ENCODE measurements at regions not wholly inside any gene's neighbourhood (a gene's known extent, or its start where the extent isn't known, plus 50 kb on each side); places are given as distances from the start of the nearest gene placed in this dataset.
A peak's percentile ranks its signal among the peaks of the same experiment; 100 is the strongest.

DNA sequence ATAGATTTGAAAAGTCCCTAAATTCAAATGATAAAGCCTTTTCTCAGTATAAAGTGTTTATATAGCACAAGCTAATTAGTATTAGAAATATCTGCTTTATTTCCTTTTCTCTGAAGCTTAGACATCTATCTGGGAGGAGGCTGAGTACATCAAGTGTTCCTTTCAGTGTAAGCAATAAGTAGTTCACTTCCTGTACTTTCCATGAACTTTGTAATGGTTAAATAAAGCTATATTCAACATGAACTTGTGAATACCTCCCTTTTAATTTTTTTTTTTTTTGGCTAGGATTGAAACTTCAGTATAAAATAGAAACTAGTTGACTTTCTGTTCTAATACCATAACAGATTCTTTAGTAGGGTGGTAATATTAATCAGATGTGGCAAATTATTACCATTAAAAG lies 190.9 kb downstream of the CENPW start:
- no peak for DNase-seq

DNA sequence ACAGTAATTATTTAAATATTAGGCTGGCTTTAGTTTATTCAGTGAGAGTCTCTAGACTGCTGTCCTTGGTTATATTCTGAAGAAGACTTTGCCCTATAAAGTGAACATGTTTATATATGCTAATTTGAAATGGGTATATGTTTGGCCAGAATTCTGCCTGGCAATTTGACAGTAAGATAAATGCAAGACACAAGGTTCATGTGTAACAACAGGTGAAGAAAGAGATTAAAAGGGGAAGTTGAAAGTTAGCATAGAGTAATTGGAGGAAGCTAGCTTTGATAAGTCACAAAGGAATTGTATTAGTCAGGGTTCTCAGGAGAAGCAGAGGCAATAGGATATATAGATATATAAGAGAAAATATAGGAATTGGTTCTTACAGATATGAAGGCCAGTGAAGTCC lies 191.4 kb downstream of the CENPW start:
- no peak for DNase-seq

- DNase-seq, result peak; percentile 21
These were observed 191.9 kb downstream of the CENPW start for GRCh38 chr6:126531840-126532239.

- DNase-seq, result no peak
These were observed 194.5 kb downstream of the CENPW start for GRCh38 chr6:126534401-126534800.

DNA sequence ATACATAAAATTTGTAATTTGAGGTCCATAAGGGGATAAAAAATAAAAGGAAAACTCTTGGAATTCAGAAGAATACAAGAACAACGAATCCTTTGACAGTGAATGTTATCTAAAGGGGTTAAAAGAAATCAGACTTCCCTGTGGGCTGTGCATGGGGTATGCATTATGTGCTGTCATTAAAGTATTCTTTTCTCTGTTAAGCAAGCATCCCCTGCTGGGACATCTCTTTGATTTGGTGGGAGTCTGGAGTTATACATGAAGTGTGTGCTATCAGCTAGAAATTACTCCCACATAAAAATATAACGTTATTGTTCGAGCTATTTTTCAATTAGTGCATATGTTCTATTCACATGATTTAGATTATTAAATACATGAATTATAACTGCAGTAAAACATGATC lies 195.2 kb downstream of the CENPW start:
- no peak for DNase-seq

DNA sequence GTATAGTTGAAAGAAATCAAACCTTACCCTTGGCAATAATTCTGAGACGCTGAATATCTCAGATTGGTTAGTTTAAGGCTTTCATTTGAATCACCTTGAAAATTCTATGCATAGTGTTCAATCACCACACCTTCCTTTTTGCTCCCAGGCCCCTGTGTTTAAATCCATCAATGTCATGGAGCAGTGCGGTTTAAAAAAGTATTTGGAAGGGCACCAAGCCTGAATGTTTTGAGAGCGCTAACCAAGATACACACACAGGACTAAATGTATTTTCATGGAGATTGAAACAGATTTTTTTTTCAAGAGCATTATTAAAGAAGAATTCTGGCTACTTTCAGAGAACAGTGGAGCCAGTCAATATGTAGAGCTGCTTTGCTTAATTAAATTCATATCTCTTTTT lies 195.7 kb downstream of the CENPW start:
- no peak for DNase-seq

DNA sequence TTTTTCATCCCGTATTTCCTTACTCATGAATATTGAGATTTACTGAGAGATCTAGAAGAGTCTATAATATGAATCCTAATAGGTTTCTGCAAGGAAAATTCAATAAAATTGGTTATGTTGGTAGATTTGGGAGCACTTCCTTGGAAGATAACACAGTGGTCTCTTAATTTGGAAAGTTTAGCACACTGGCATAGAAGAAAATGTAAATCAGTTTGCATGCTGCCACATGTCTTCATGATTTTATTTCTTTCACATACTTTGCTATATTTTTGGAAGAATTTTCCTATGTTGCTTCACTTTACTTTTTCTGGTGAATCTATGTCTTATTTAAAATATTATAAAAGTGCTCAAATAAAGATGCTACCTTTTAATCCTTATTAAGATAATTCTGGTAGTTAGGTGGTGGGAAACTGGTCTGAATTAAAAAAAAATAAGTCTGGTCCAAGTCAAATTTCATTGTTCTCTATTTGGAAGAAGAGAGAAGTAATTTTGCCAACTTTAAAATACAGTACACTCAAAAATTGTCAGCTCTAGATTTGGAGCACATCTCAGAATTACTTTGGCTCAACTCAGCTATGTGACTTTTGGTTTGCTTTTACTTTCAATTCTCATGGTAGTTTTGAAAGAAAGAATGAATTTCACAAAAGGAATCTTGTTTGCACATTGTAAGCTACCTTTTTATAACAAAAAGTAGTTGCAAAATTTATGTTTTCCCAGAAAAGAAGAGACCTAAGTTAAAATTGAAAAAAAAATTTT lies 197.3 kb downstream of the CENPW start:
- no peak for DNase-seq

DNA sequence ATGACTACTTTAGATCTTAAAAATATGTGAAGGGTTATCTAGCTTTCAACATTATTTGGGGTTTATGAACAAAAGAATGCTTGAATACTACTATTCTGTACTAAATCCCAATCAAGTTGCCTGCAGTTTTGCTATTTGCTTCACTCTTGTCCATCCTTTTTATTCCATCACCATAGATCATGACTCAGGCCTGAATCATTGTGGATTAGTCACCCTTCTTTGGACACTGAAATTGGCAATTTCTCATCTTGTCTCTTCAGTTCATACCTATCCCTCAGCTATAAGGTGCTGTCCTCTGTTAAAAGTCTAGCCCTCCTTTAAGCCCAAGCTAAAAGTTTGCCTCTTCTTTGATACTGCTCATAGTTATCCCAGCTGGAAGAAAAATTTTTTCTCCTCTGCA lies 199.1 kb downstream of the CENPW start:
- DNase-seq, result no peak

- no peak for DNase-seq
These were observed 200.2 kb downstream of the CENPW start for GRCh38 chr6:126540161-126540560.

- DNase-seq, result no peak
These were observed 202.0 kb downstream of the CENPW start for GRCh38 chr6:126541806-126542491.

DNA sequence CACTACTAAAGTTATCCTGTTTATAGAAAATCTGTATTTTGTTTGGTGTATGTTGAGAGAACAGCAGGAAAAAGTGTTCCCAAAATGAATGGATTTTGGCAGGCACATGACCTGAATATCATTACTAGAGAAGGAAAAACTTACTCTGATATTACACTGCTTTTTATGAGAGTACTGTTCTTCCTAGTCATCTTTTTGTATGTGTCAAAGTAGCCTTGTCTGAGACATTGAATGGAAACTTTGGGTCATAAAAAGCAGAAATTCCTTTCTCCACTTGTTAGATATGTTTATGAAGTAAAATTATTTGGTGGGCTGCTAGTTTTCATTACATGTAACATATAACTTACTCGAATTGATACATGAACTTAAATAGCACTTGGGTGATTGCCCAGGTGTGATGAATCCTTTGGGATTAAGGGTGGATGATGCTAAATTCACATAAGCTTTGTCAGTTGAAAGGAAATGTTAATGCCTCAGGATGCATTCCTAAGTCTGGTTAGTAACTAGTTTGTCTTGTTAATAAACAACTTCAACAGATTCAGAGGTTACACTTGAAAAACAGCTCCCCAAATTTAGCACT lies 206.7 kb downstream of the CENPW start:
- no peak for DNase-seq

DNA sequence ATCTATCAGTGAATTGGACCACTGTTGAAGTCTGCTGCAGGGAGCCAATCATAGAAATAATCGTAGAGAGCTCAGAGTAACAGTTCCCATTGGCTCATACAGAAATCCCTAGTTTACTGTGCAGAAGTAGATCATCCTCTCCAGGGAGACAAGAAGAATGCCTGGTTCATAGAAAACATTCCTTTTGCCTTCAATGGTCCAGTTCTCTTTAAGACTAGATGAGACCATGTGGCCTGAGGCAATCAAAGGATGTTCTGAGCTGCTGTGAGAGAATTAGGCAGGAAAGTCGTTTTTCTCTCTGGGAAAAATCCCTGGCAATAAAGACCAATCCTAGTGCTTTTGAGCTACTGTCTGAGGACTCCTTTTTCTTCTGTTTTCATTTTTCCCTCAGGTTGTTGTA lies 208.4 kb downstream of the CENPW start:
- DNase-seq, result no peak

GRCh38 chr6:126550323-126550722 lies 210.4 kb downstream of the CENPW start:
- no peak for DNase-seq

DNA sequence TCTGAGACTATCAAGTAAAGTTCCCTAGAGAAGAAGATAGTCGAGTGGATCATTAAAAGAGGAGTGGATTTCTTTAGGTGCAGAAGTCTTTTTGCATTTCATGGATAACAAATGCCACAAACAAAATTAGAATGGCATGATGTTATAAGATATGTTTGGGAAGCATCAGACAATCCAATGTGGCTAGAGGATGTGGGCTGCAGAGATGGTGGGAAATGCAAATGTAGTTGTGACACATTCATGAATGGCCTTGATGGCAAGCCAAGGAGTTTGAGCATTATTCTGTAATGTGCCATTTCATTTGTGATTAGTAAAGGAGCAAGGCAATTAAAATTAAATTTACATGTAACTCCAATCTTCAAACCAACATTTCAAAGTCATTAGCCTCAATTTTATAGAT lies 211.9 kb downstream of the CENPW start:
- no peak for DNase-seq

DNA sequence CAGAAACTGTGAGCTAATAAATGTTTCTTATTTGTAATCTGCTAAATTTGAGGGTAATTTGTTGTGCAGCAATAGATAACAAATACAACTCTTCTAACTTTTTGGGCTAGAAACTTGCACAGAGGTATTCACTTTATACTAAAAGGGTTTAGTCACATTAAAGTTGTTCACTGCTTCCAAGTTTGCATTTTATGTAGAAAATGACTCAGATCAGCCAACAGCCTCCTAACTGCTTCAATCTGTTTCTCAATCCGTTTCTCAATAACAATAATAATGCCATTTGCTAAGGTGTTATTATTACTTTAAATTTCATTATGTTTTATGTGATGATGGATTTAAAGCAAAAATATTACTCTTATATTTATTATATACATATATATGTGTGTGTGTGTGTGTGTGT lies 213.9 kb downstream of the CENPW start:
- no peak for DNase-seq

- no peak for DNase-seq
These were observed 230.6 kb downstream of the CENPW start for GRCh38 chr6:126570507-126570906.

- DNase-seq, result no peak
These were observed 234.4 kb downstream of the CENPW start for GRCh38 chr6:126574301-126574700.

DNA sequence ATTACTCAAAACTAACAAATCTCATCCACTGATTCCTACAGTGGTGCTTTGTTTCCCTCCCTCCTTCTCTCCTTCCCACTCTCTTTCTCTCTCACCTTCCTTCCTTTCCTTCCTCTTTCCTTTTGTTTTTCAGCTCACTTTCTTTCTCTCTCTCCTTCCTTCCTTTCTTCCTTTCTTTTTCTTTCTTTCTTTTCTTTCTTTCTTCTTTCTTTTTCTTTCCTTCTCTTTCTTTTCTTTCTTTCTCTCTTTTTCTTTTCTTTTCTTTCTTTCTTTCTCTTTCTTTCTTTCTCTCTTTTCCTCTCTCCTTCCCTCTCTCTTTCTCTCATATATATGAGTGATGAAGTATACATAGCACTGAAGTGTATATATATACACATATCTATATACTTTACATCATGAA lies 241.4 kb downstream of the CENPW start:
- no peak for DNase-seq

- DNase-seq, result no peak
These were observed 260.5 kb downstream of the CENPW start for GRCh38 chr6:126600258-126600916.

DNA sequence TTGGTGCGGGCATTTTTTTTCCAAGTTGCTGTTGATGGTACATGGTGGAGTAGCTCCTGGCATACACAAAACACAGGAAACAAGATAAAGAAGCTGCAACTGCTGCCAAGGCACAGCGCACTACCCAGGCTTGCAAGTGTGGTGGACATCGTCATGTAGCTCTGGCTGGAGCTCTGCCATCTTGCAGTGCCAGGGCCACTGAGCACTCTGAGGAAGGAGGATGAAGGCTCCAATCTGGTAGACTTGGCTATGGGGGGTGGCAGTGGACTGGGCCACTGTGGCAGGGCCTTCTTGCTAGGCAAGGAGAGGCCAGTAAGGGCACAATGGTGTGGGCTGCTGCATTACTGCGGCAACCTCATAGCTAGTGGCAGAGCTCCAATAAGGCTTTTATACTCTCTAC lies 263.5 kb downstream of the CENPW start:
- DNase-seq, result no peak

DNA sequence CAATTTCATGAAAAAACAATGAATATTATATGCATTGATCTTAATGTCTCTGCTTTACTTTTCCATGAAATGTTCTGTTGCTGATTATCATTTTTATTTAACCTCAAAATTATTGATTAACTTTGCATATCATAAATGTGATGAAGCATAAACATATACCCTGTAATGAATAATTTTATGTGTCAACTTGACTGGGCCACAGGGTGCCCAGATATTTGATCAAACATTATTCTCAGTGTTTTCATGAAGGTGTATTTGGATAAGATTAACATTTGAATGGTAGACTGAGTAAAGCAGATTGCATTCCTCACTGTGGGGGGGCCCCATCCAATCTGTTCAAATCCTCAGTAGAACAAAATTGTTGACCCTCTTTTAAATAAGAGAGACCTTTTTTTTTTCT lies 265.2 kb downstream of the CENPW start:
- DNase-seq, result no peak

DNA sequence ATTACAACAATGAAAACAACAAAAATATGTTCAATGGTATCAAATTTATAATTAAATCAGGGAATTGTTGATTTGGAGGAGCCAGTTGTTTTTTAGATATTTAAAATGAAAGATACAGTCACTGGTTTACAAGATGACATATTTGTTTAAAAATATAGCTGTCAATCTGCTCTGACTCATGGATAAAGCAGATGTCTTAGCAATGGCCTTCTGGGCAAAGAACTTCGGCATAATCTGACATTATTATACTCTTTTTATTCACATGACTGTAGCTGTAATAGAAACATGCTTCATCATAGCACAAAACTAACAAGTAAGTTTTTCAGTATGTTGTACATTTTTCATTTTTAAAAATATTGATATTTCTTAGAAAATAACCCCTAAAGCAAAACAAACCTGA lies 267.4 kb downstream of the CENPW start:
- no peak for DNase-seq

DNA sequence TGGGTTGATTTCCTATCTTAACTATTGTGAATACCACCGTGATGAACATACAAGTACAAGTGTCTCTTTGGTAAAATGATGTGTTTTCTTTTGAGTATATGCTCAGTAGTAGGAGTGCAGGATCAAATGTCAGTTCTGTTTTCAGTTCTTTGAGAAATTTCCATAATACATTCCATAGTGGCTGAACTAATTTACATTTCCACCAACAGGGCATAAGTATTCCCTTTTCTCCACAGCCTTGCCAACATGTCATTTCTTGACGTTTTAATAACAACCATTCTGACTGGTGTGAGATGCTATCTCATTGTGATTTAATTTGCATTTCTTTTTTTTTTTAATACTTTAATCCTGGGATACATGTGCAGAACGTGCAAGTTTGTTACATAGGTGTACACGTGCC lies 268.8 kb downstream of the CENPW start:
- DNase-seq, result no peak

Data from activated CD4-positive, alpha-beta T cell treated with anti-CD3 and anti-CD28 coated beads, Interleukin-2, amount 50 U/mL, for 16 hours (primary cell).